OCI-LY7 (cell line): ENCODE measurements at regions not wholly inside any gene's neighbourhood (a gene's known extent, or its start where the extent isn't known, plus 50 kb on each side); places are given as distances from the start of the nearest gene placed in this dataset.

Experiments
- BruUV-seq: library from RNA; stranded (reverse); fragments of 400-500 nt; replicated peaks from 2 replicates; lab custom pipeline; 2021; lab: Mats Ljungman, UMichigan
- CTCF ChIA-PET: fragments of 300-600 bp; sonication (Branson Sonifier 250); formaldehyde crosslinking; loops from one replicate; lab custom pipeline; 2022; ENCODE audit warnings: antibody characterized with exemption; ENCODE audit not compliant: unreplicated experiment; lab: Charles Lee
- POLR2A ChIA-PET: fragments of 300-600 bp; sonication (Branson Sonifier 250); formaldehyde crosslinking; loops from one replicate; lab custom pipeline; 2022; ENCODE audit warnings: antibody characterized with exemption; lab: Charles Lee
- DNase-seq: peaks from one replicate; pipeline ENCODE4 v3.0.0-alpha.2; 2015; ENCODE audit warnings: low spot score
- H2AFZ ChIP-seq: fragments of 200-600 bp; sonication (generic), shearing (Covaris generic); 2 replicates; pipeline ENCODE4 v1.6.1; 2014; ENCODE audit warnings: mild to moderate bottlenecking, antibody characterized with exemption, low read length, moderate library complexity
- H3K27ac ChIP-seq: fragments of 200-600 bp; sonication (generic); 2 replicates; pipeline ENCODE4 v1.5.1; 2014; ENCODE audit warnings: mixed run types, low read depth, mild to moderate bottlenecking, moderate library complexity, low read length, inconsistent platforms; ENCODE audit not compliant: poor library complexity, severe bottlenecking
- H3K36me3 ChIP-seq: fragments of 200-600 bp; sonication (generic); 2 replicates; pipeline ENCODE4 v1.6.1; 2014; ENCODE audit warnings: mild to moderate bottlenecking, antibody characterized with exemption, low read length, moderate library complexity, mixed read lengths; ENCODE audit not compliant: insufficient read depth
- H3K4me1 ChIP-seq: fragments of 200-600 bp; sonication (generic); 2 replicates; pipeline ENCODE4 v1.5.1; 2014; ENCODE audit warnings: mild to moderate bottlenecking, low read length; ENCODE audit not compliant: insufficient read depth, poor library complexity, severe bottlenecking
- H3K4me2 ChIP-seq: fragments of 200-600 bp; sonication (generic); 2 replicates; pipeline ENCODE4 v1.6.1; 2014; ENCODE audit warnings: mild to moderate bottlenecking, low read length
- H3K4me3 ChIP-seq: fragments of 200-600 bp; sonication (generic); 2 replicates; pipeline ENCODE4 v1.5.1; 2014; ENCODE audit warnings: mild to moderate bottlenecking, low read depth, low read length; ENCODE audit not compliant: poor library complexity, severe bottlenecking
- H3K79me2 ChIP-seq: fragments of 200-600 bp; sonication (generic); 2 replicates; pipeline ENCODE4 v1.6.1; 2016; ENCODE audit warnings: low read depth, mild to moderate bottlenecking, low read length, moderate library complexity, mixed read lengths; ENCODE audit not compliant: insufficient read depth
- H3K9me2 ChIP-seq: fragments of 200-600 bp; sonication (generic); 2 replicates; pipeline ENCODE4 v1.6.1; 2016; ENCODE audit warnings: mild to moderate bottlenecking, low read length, mixed read lengths; ENCODE audit not compliant: insufficient read depth
- H3K9me3 ChIP-seq: fragments of 200-600 bp; sonication (generic); 2 replicates; pipeline ENCODE4 v1.6.1; 2014; ENCODE audit warnings: mild to moderate bottlenecking, mixed run types, low read length, mixed read lengths
- H4K20me1 ChIP-seq: fragments of 200-600 bp; sonication (generic); 2 replicates; pipeline ENCODE4 v1.6.1; 2014; ENCODE audit warnings: mild to moderate bottlenecking, antibody characterized with exemption, low read length, moderate library complexity, mixed read lengths; ENCODE audit not compliant: insufficient read depth
- EZH2phosphoT487 ChIP-seq: fragments of 200-600 bp; sonication (generic); IDR thresholded peaks from 2 replicates; pipeline ENCODE4 v1.6.1; 2018; ENCODE audit warnings: low read depth, borderline replicate concordance, mild to moderate bottlenecking, mixed run types, antibody characterized with exemption, low read length, moderate library complexity, mixed read lengths
- intact Hi-C: fragments of 100-400 bp; cut with micrococcal nuclease; formaldehyde crosslinking; loops from one replicate; pipeline ENCODE4 v1.10.0; 2022; ENCODE audit not compliant: unreplicated experiment
- TF ChIP-seq, protein P1 (sequence below): fragments of 200-600 bp; sonication (generic); conservative IDR thresholded peaks from 2 replicates; pipeline ENCODE4 v1.5.1; 2014; ENCODE audit warnings: mild to moderate bottlenecking, antibody characterized with exemption, low read length, moderate library complexity, mixed read lengths

DNA sequence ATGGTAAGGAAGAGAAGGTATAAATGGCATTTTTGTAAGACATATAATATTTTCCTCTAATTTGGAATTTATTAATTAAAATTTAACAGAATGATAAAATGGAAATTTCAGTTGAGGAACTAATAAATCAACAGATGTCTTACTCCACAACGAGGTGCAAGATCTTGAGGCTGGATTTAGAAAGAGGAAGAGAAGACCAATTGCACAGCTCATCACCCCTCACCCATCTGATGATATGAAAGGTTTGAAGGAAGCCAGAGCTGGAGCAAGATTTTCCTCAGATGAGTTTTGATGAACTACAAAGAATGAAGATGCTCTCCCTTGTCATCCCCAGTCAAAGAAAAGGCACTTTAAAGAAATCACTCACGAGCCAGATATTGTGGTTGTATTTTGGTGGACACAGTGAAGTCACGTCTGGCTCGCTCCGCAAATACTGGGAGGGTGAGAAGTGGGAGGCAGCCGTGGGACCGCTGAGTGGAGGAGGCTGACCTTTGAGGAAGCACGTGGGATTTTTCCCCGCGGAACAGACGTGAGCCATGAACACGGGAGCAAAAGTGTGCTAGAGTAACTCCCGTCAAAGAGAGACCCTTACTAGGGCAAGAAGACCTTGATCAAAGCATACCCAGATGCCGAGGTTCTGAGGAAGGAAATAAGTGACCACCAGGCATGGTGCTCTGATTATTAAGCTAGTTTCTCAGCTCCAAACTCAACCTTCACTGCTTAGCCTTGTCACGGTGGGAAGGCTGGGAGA is 511.4 kb downstream of the RNF144A start:
- H4K20me1 ChIP-seq = no peaks in the 10 kb centered on the region
- intact Hi-C loops = loop anchor here (5.0 kb wide), 1 partner anchor 1114 kb away; no protein-coding TSS in a partner anchor
- H3K4me1 ChIP-seq = peaks cover 48% of the 10 kb centered on the region
- H3K27ac ChIP-seq = no peak overlapping the region
- H3K79me2 ChIP-seq = no peaks in the 10 kb centered on the region
- H2AFZ ChIP-seq = no peak overlapping the region
- no peak for TF ChIP-seq EZH2phosphoT487
- peak; percentile 63 for DNase-seq
- BruUV-seq = no TSS peak
- H3K4me2 ChIP-seq = peak overlapping the region; percentile 38
- no peak overlapping the region for H3K4me3 ChIP-seq
- H3K9me2 ChIP-seq = no peaks in the 10 kb centered on the region
- no peaks in the 10 kb centered on the region; the same call in 1 of the 2 replicates for H3K36me3 ChIP-seq
- peaks cover 8% of the 10 kb centered on the region; the same call in 1 of the 2 replicates for H3K9me3 ChIP-seq
- ChIA-PET POLR2A (interaction anchor here (0.8 to 1.4 kb wide), 4 partner anchors 9 to 1253 kb away, joined by 3 to 5 read pairs (median 4); partner anchors contain the start of gene ID2), CTCF (interaction anchor here (0.6 to 3.0 kb wide), 4 partner anchors 139 to 727 kb away, joined by 3 to 12 read pairs (median 4); no protein-coding TSS in a partner anchor)

GRCh38 chr2:7429733-7430132 is 512.5 kb downstream of the RNF144A start:
- no TSS peak for BruUV-seq
- Histone ChIP-seq H3K9me2 (no peaks in the 10 kb centered on the region), H4K20me1 (no peaks in the 10 kb centered on the region), H3K4me2 (no peak overlapping the region), H3K9me3 (peaks cover 8% of the 10 kb centered on the region; the same call in 1 of the 2 replicates), H3K36me3 (no peaks in the 10 kb centered on the region; the same call in 1 of the 2 replicates), H3K27ac (no peak overlapping the region), H3K4me1 (peaks cover 48% of the 10 kb centered on the region), H3K4me3 (no peak overlapping the region), H3K79me2 (no peaks in the 10 kb centered on the region), H2AFZ (no peak overlapping the region)
- ChIA-PET POLR2A (interaction anchor here (0.9 kb wide), 1 partner anchor 422 kb away, joined by 3 read pairs; no protein-coding TSS in a partner anchor), CTCF (interaction anchor here (3.0 kb wide), 1 partner anchor 138 kb away, joined by 12 read pairs; no protein-coding TSS in a partner anchor)
- intact Hi-C loops = loop anchor here (2.0 to 5.0 kb wide), 3 partner anchors 205 to 1113 kb away; no protein-coding TSS in a partner anchor
- DNase-seq = peak; percentile 36
- TF ChIP-seq, protein P1, sequence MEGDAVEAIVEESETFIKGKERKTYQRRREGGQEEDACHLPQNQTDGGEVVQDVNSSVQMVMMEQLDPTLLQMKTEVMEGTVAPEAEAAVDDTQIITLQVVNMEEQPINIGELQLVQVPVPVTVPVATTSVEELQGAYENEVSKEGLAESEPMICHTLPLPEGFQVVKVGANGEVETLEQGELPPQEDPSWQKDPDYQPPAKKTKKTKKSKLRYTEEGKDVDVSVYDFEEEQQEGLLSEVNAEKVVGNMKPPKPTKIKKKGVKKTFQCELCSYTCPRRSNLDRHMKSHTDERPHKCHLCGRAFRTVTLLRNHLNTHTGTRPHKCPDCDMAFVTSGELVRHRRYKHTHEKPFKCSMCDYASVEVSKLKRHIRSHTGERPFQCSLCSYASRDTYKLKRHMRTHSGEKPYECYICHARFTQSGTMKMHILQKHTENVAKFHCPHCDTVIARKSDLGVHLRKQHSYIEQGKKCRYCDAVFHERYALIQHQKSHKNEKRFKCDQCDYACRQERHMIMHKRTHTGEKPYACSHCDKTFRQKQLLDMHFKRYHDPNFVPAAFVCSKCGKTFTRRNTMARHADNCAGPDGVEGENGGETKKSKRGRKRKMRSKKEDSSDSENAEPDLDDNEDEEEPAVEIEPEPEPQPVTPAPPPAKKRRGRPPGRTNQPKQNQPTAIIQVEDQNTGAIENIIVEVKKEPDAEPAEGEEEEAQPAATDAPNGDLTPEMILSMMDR = no peak

GRCh38 chr2:7430421-7430868 is 513.2 kb downstream of the RNF144A start:
- Histone ChIP-seq H2AFZ (peak overlapping the region; percentile 91), H4K20me1 (no peaks in the 10 kb centered on the region), H3K27ac (peak overlapping the region; percentile 61), H3K4me2 (peak overlapping the region; percentile 69), H3K4me3 (peak overlapping the region; percentile 44), H3K36me3 (no peaks in the 10 kb centered on the region; the same call in 1 of the 2 replicates), H3K79me2 (no peaks in the 10 kb centered on the region), H3K9me3 (peaks cover 8% of the 10 kb centered on the region; the same call in 1 of the 2 replicates), H3K9me2 (no peaks in the 10 kb centered on the region), H3K4me1 (peaks cover 48% of the 10 kb centered on the region)
- DNase-seq = peak; percentile 43
- intact Hi-C loops = loop anchor here (2.0 to 5.0 kb wide), 2 partner anchors 204 to 802 kb away; no protein-coding TSS in a partner anchor
- POLR2A ChIA-PET = interaction anchor here (0.8 to 0.9 kb wide), 2 partner anchors 195 to 421 kb away, joined by 3 read pairs; no protein-coding TSS in a partner anchor
- no peak for TF ChIP-seq EZH2phosphoT487
- TF ChIP-seq, protein P1 = no peak
- CTCF ChIA-PET = no interaction called here
- no TSS peak for BruUV-seq
